Cardiac fibroblast (primary cell): ENCODE measurements at regions not wholly inside any gene's neighbourhood (a gene's known extent, or its start where the extent isn't known, plus 50 kb on each side); places are given as distances from the start of the nearest gene placed in this dataset.

Source experiments
- DNase-seq, 2 donors: peaks; one replicate each; pipeline versions ENCODE4 v3.0.0 to v3.0.0-alpha.2; 2010; ENCODE audit warnings: low read depth in 2 of 2
- H3K4me3 ChIP-seq, 2 donors: replicated peaks in 1 of 2; 1 replicate in 1 of 2; 2 replicates in 1 of 2; pipeline ENCODE4 v1.5.1; 2011; ENCODE audit warnings: low read depth in 2 of 2, low read length in 2 of 2, mild to moderate bottlenecking in 2 of 2, moderate library complexity in 1 of 2
- CTCF ChIP-seq: IDR thresholded peaks from one replicate; pipeline ENCODE4 v1.5.1; 2011; ENCODE audit warnings: low read depth, mild to moderate bottlenecking, low read length, inconsistent platforms

GRCh38 chr10:31687663-31688482 is 240.8 kb downstream of the ARHGAP12 start:
- no peak overlapping the region for H3K4me3 ChIP-seq
- TF ChIP-seq CTCF, result no peak
- no peak for DNase-seq

GRCh38 chr10:31686599-31686998 is 242.0 kb downstream of the ARHGAP12 start:
- no peak for TF ChIP-seq CTCF
- DNase-seq, result no peak
- H3K4me3 ChIP-seq, result no peak overlapping the region

GRCh38 chr10:31683682-31684081 is 244.9 kb downstream of the ARHGAP12 start:
- H3K4me3 ChIP-seq, result no peak overlapping the region
- DNase-seq, result no peak
- no peak for TF ChIP-seq CTCF

GRCh38 chr10:31679936-31680335 is 248.7 kb downstream of the ARHGAP12 start:
- no peak for TF ChIP-seq CTCF
- no peak overlapping the region for H3K4me3 ChIP-seq

GRCh38 chr10:31678575-31679516 is 249.8 kb downstream of the ARHGAP12 start:
- no peak for DNase-seq
- no peak overlapping the region for H3K4me3 ChIP-seq
- no peak for TF ChIP-seq CTCF

More at GRCh38 chr10:31679936-31680335, 248.7 kb downstream of the ARHGAP12 start:
- no peak for DNase-seq

- H3K4me3 ChIP-seq, result no peak overlapping the region
- TF ChIP-seq CTCF, result no peak
- DNase-seq, result no peak
These were observed 250.5 kb downstream of the ARHGAP12 start for GRCh38 chr10:31678139-31678536.
